ENCODE measurements at regions not wholly inside any gene's neighbourhood (a gene's known extent, or its start where the extent isn't known, plus 50 kb on each side); places are given as distances from the start of the nearest gene placed in this dataset.
A peak's percentile ranks its signal among the peaks of the same experiment; 100 is the strongest.
"Not testable (repeated sequence)": the region's sequence is repeated elsewhere in the genome, so short reads cannot be mapped to it uniquely, and the experiment has no call there.

- peak in 4 of 6 experiments; percentile 21 to 45 (median 23) for TF ChIP-seq CTCF (IDR thresholded peaks at IDR 0.05)
- not testable (repeated sequence) for TF ChIP-seq POLR2A (IDR thresholded peaks at IDR 0.05)
These were observed 165.7 kb upstream of the HES1 start for GRCh38 chr3:193970131-193970772.

Data from esophagus squamous epithelium (tissue), 4 donors.